T-helper 9 cell (primary cell): ENCODE measurements at regions not wholly inside any gene's neighbourhood (a gene's known extent, or its start where the extent isn't known, plus 50 kb on each side); places are given as distances from the start of the nearest gene placed in this dataset.
"Not testable (repeated sequence)": the region's sequence is repeated elsewhere in the genome, so short reads cannot be mapped to it uniquely, and the experiment has no call there.

Source experiments
- DNase-seq: peaks from one replicate; pipeline ENCODE4 v3.0.0-alpha.2; 2020

DNA sequence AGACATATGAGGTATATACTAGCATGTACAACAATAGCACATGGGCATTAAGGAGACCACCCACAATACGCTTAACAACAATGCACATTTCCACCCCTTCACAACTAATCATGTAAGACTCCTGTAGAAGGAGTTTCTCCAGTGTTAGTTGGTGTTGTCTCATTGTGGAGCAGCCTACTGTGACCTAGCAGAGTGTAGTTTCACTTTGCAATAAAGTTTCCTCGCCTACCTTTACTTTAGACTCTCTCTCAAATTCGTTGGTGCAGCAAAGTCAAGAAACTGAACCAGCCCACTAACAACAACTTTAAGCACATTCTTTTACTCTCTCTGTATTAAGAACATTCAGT is 863.6 kb downstream of the FAM181B start:
- no peak for DNase-seq

DNA sequence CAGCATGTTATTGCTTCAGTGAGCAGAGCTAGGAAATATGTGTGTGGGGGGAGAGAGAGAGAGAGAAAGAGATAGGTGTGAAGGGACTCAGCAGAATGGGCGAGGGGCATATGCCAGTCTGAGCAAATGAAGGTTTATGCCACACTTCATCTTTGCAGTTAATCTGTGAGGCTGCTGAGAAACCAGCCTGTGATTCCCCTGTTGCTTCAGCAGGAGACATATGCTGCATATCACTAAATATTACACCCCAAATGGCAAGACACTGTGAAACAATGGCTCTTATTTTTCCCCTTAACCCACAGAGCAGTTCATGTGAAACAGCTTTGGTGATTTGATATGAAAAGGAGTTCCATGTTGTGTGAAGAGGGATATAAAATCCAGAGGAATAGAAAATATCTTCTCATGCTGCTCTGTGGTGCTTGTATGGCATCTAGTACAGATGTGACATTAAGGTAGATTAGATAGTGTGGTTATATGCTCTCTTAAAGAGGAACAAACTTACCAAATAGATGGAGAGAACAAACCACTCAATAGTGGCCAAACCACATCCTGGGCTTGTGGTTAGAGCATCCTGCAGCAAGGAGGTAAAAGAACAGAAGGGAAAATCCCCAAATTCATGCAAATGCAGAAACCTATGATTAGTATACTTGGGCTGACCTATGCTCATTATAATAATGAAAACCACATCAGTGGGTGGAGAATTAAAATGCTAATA is 864.2 kb downstream of the FAM181B start:
- DNase-seq: peak; percentile 78

DNA sequence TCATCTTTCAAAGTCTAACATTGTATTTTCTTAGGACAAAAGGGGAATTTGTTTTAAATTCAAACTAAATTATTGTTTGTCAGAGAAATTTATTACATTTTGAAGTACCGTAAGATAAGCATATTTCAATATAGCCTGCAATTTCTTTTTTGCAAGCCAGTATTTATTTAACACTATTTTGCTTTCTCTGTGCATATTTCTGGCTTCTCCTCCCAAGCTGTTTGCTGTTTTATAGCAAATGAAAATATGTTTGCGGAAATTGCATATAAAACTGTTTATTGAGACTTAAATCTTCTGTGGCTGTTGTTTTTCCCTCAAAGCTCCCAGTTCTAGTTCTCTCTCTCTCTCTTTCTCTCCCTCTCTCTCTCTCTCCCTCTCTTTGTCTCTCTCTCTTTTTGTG is 866.8 kb downstream of the FAM181B start:
- no peak for DNase-seq

DNA sequence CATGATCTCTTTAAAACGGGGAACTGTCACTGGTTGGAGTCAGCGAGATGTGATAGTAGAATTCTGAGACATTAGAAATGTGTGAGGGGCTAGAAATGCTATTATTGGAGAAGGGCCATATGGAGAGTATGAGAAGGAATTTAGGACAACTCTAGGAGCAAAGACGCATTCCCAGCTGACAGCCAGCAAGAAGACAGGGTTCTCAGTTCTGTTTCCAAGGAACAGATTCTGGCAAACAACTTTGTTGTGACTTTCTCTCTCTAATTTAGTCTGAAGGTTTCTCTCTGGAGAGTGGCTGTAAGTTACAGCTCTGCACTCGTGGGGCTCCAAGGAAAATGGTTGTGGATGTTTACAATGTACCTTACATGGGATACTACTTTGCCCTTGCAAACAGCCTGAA is 876.3 kb downstream of the FAM181B start:
- no peak for DNase-seq

DNA sequence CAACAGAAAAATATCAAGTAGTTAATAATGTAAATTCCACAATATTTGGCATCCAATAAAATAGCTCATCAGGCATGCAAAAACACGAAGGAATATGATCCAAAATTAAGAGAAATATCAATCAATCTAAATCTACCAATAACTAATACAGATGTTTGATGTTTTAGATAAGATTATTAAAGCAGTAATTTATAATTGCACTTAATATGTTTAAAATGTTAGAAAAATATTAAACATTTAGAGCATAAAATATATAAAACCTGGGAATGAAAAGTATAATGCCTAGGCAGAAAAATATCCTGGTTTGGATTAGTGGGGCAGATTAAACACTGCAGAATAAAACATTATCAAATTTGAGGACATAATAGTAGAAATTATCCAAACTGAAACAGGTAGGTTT is 879.9 kb downstream of the FAM181B start:
- no peak for DNase-seq

DNA sequence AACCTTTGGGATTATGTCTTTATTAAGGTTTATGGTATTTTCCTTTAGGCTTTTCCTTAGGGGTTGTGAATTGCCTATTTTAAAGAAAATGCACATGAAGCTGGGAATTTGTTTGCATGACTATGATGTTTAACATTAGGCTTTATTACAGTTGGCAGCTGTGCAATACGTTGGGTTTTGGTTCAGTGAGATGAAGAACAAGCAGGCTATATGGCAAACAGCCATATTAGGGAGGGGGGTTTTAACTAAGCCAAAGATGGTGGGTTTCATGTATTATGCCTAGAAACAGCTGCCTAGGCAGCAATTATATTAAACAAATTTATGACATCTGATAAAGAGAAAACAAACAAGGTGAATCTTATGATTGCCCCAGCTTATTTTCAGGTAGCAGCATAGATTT is 880.8 kb downstream of the FAM181B start:
- DNase-seq: no peak

DNA sequence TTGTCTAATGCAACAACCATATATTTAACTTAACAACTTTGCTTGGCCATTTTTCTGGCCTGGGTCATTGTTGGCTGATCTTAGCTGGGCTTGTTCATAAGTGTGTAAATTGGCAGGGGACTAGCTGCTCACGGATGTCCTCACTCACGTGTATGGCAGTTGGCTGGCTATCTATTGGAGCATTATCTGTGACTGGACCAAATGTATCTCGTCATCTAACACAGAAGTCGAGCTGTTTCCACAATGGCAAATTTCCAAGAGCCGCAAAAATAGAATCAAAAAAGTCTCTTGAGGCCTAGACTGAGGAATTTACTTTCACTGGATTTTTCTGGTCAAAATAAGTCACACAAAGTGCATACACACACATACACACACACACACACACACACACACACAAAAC is 893.3 kb downstream of the FAM181B start:
- DNase-seq: no peak

DNA sequence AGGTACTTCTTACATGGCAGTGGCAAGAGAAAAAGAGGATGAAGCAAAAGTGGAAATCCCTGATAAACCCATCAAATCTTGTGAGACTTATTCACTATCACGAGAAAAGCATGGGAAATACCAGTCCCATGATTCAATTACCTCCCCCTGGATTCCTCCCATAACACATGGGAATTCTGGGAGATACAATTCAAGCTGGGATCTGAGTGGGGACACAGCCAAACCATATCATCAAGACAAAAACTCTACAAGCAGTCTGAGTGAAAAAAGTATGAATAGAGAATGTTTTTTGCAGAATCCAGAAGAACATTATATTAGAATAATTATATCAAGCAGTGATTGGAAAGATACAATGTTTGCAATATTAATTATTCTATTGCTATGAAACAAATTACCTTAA is 893.7 kb downstream of the FAM181B start:
- no peak for DNase-seq

DNA sequence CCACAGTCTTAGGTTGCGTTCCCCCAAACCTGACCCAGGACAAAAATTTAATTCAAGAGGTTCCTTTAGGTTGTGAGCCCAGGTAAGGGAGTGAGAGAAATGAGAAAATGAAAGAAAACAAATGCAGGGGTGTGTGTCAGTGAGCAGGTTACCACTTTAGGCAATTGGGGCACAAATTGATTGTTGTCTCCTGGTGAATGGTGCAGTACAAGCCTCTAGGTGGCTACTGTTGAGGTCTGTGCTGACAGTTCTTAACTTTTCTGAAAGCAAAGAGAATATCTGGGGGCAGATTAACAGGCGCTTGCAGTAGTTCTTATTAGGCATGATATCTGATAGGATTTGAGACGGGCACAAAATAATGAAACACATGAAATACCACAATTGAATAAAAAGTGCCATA is 894.6 kb downstream of the FAM181B start:
- DNase-seq: no peak

DNA sequence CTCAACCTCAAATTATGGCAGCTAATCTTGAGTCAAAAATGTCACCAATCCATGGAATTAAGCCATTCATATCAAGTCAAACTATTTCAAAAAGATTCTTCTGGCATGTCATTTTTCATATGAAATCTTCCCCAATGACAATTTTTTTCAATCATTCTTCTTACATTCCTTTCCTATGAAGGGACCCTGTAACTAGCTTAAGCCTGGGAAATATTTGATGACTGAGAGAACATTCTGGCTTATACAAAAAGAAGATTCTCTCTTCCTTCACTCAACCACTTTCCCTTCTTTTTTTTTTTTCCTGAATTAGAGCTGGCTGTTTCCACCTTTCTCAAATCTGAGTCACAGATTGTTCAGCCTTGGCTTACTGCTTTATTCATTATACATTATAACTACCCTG is 903.7 kb downstream of the FAM181B start:
- DNase-seq: no peak

DNA sequence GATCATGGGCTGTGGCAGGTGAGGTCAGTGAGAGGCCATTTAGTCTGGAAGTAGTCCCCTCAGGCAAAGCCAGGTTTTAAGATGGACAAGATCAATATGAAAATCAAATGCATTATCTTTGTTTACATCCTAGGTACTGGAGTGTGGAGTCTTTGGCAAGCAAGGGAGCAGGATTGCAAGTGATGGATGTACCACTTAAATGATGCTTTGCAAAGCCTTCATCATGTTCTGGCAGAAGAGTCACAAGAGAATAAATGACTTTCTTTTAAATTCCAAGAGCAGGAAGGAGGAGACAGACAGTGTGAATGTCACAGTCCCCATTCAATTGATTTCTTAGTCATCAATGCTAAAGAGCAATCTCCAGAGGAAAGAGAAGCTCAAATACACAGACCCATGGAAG is 908.3 kb downstream of the FAM181B start:
- no peak for DNase-seq

DNA sequence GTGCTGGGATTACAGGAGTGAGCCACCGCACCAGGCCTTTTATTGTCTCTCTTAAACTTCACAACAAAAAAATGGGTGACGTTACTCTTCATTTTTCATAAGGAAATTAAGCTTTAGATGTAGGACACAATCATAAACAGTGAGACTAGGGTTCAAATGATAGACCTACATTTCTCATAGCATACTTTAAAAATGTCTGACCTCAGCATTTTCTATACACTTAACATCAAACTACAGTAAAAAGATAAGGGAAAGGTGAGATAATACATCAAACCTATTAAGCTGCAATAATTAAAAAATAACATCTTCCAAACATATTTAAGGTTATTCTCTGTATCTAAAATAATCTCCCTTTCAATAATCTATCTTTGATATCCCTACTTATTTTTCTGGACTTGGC is 914.2 kb downstream of the FAM181B start:
- DNase-seq: no peak

DNA sequence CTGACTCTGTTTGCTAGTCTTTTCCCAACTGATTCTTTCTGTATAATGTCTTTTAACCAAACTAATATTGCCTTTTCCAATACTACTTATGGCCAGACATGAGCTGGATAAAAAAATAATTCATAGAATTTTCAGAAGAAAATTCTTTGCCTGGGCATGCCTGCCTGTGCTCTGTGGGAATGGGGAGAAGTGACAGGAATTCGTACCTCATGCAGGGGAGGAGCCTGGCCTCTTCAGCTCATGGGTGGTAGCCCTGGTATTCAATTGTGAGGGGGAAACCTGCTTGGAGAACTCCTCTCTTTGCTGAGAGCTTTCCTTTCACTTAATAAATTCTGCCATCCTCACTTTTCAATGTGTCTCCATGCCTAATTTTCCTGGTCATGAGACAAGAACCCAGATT is 928.8 kb downstream of the FAM181B start:
- no peak for DNase-seq

DNA sequence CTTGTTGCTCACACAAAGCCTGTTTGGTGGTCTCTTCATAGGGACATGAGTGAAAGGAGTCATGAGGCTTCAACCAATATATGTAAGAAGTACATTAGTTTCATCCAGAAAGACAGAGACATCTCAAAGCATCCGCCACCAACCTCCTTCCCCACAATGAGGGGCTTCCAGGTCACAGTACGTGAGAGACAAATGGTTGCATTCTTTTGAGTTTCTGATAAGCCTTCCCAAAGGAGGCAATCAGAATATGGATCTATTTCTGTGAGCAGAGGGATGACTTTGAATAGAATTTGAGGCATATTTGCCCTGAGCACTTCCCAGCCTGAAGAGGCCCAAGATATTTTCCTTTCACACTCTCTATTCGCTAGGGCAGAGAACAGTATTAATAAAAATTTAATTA is 931.1 kb downstream of the FAM181B start:
- DNase-seq: no peak

DNA sequence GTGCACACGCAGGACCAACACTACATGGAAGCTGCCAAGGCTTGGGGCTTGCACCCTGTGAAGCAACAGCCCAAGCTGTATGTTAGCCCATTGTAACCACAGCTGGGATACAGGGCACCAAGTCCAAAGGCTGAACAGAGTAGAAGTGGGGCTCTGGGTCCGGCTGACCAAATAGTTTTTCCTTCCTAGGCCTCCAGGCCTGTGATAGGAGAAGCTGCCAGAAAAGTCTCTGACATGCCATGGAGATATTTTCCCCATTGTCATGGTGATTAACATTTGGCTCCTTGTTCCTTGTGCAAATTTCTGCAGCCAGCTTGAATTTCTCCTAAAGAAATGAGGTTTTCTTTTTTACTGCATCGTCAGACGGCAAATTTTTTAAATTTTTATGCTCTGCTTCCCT is 941.2 kb downstream of the FAM181B start:
- no peak for DNase-seq

DNA sequence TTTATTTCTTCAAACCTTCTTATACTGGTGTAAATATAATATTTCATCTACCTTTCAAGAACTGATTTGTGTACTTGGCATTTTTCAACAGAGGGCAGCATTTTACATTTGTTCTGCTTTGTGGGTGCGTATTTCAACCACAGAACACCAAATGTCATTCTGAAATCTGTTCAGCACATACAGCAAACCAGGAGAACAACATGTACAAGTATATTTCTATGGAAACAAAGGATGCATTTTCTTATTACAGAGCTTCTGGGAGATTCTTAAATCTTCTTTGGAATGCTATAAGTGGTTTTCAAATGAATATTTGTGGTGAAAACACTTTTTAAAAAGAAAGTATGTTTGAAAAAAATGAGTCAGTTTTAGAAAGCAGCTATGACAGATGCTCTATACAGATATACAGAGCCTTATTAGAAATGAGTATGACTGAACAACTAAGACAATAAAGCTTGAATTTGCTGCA is 946.0 kb downstream of the FAM181B start:
- DNase-seq: no peak

DNA sequence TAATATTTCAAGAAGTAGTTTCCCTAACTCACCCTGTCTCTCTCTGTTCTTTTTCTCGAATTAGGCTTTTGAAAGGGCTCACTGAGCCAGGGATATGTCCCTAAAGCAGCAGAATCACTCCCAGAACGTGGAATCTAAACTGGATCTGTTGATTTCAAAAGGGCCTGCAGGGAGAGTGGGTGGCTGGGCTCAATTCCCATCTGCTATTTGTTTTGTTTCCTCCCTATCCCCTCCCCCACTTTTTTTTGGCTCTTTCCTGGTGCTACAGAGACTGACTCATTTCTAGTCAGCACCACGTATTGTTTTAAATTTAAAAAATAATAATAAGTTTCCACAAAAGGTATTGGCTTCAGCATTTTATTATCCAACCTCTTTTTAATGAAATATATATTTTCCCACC is 961.5 kb downstream of the FAM181B start:
- no peak for DNase-seq

DNA sequence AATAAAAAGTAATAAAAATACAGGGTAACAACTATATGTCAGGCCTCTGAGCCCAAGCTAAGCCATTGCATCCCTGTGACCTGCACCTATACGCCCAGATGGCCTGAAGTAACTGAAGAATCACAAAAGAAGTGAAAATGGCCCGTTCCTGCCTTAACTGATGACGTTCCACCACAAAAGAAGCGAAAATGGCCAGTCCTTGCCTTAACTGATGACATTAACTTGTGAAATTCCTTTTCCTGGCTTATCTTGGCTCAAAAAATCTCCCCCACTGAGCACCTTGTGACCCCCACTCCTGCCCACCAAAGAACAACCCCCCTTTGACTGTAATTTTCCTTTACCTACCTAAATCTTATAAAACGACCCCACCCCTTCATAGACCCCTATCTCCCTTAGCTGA is 963.8 kb downstream of the FAM181B start:
- DNase-seq: not testable (repeated sequence)

DNA sequence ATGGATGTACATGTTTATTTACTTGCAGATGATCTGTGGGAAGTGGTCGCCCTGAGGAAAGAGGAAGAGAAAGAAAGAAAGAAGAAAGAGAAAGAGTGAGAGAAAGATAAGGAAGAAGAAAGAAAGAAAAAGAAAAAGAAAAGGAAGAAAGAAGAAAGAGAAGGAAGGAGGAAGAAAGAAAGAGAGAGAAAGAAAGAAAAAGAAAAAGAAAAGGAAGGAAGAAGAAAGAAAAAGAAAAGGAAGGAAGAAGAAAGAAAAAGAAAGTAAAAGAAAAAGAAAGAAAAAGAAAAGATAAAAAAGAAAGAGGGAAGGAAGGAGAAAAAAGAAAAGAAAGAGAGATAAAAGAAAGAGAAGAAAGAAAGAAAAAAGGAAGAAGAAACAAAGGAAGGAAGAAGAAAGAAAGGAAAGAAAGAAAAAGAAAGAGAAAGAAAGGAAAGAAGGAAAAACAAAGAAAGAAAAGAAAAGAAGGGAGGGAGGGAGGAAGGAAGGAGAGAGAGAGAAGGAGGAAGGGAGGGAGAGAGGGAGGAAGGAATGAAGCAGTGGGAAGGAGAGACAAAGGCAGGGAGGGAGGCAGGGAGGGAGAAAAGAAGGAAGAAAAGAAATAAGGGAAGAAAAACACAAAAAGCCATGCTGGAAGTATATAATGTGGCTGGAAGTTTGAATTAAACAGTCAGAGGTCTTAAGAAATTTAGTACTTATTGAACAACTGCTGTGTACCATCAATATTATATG is 976.6 kb downstream of the FAM181B start:
- no peak for DNase-seq

DNA sequence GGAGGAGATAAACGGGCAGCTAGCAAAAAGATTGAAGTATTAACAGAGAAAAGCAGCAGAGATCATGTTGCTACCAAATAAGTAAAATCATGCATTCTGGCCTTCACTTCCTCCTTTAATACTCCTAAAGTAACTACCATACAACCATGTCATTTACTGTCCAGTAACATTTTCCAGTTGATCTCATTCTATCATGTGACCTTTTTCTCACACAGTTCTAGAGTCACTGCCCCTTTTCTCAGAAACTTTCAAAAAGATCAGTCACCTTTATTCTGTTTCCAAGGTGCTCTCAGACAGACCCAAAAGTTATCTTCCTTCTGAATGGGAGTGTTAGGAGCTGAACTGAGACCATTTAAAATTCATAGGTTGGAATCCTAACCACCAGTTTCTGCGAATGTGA is 984.4 kb downstream of the FAM181B start:
- no peak for DNase-seq

DNA sequence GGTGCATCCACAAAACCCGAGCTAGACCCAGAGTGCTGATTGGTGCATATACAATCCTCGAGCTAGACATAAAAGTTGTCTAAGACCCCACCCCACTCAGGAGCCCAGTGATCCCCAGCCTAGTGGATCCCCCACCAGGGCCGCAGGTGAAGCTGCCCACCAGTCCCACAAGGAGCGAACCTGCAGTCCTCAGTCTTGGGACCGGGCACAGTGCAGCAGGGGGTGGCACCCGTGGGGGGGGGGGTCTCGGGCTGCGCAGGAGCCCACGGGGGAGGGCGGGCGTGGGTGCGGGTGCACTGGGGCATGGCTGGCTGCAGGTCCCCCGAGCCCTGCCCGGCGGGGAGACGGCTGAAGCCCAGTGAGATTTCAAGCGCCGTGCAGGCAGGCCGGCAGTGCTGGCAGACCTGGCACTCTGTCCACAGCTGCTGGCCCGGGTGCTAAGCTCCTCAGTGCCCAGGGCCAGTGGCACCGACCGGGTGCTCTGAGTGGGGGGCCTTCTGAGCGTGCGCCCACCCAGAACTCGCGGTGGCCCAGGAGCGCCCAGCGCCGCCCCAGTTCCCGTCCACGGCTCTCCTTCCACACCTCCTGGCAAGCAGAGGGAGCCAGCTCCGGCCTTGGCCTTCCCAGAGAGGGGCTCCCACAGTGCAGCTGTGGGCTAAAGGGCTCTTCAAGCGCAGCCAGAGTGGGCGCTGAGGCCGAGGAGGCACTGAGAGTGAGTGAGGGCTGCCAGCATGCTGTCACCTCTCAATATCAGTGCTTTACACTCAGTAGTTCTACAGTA is 989.1 kb downstream of the FAM181B start:
- DNase-seq: no peak

DNA sequence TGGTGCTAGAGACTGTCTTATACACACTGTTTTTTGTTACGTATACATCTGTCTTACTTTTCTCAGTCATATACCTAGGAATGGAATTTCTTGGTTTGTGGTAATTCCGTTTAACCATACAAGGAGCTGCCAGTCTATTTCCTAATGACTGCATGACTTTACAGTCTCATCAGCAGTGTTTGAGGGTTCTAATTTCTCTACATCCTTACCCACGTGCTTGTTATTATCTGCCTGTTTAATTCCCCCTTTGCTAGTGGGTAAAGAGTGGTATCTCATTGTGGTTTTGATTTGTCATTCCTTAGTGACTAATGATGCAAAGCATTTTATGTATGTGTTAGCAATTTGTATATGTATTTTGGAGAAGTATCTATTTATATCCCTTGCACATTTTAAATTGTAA is 1008.0 kb downstream of the FAM181B start:
- DNase-seq: no peak

DNA sequence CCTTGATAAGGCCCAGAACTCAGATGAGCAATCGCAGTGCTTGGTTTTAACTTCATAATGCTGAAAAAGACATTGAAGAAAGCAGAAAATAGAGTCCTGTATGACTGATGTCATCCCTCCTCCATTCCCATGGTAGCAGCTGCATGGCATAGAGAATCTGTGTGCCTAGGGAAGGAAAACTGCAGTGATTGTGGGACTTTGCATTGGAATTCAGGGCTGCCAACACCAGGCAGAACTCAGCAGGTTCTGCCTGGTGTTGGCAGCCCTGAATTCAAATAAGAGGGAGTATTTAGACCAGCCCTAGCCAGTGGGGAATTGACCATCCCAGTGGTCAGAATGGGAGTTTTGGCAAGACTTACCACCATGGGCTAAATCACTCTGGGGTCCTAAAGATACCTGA is 1016.0 kb downstream of the FAM181B start:
- no peak for DNase-seq

DNA sequence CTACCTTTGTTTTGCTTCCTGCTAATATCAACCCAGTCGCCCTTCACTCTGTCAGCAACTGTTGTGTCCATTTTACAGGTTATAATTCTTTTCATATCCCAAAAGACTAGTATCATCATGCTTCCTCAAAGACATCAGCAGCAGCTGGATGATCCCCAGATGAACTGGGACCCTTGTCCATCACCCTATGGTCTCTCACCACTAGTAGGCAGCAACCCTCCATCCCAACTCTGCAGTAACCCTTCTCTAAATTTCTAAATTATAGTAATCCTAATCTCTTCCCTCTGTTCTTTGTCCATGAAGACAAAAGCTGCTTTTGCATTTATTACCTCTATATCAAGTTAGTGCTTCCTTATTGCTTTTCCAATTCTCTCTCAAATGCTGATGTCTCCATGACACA is 1025.8 kb downstream of the FAM181B start:
- DNase-seq: no peak
